ENCODE measurements at regions not wholly inside any gene's neighbourhood (a gene's known extent, or its start where the extent isn't known, plus 50 kb on each side); places are given as distances from the start of the nearest gene placed in this dataset.

GRCh38 chr16:8388684-8389083 lies 201.6 kb downstream of the TMEM114 start:
- TF ChIP-seq CTCF (IDR thresholded peaks at IDR 0.05; ENCODE audit: insufficient read depth, low read length, poor library complexity, severe bottlenecking), result no peak
- no peak for TF ChIP-seq EZH2phosphoT487 (conservative IDR thresholded peaks at IDR 0.05; ENCODE audit: low read length)
